HG03097 (cell line): ENCODE measurements at regions not wholly inside any gene's neighbourhood (a gene's known extent, or its start where the extent isn't known, plus 50 kb on each side); places are given as distances from the start of the nearest gene placed in this dataset.

Experiments
- ATAC-seq: cut with Tn5 transposase; IDR thresholded peaks from one replicate; pipeline ENCODE4 v1.9.1; 2021; ENCODE audit not compliant: unreplicated experiment, low FRiP score

GRCh38 chr3:178457511-178457910 is 78.7 kb upstream of the KCNMB2 start:
- ATAC-seq = no peak

DNA sequence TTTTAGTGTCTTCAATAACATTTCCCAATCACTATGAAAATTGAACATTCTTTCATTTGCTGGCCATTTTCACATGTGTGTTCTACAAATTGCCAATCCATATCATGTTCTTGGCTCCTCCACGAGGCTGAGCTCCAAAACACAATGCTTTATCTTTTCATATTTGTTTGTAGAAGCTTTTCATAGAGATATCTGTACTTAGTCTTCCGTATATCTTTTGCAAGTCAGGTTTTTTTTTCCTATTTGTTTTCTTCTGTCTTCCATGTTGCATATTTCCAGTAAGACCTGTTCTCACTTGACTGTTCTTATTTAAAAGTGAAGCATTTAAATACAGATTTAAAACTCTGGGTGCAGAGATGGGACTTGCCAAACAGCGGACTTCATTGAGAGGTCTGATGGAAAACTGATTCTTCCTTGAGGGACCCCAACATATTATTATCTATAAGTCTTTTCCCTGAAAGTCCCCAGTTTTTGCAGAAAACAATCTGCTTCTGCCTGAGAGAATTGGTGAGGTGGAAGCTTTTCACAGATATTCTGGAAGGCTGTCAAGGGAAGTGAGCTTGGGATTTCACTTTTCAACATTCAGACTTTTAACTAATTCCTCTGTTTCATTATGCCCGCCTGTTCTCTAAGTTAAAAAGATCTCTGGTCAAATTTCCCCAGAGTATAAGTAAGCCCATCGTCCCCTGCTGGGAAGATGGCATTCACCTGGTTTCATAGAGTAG is 77.8 kb upstream of the KCNMB2 start:
- ATAC-seq = no peak

DNA sequence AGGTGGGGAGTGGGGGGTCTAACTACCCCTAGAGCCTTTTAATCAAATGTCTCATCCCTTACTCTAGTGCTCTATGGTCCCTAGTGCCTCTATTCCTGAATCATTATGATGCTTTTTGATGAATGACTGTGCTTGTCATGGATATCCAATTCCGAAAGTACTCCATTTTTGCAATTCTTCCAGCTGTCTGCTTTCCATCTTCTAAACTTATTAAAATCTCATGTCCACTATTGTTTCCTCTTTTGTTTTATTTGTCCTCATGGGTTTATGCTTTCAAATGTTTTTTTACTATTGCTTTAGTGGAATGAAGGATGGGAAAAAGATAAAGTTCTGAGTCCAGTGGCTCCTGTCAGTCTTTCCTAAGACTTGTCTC is 77.2 kb upstream of the KCNMB2 start:
- no peak for ATAC-seq

GRCh38 chr3:178465260-178466180 is 70.7 kb upstream of the KCNMB2 start:
- ATAC-seq = no peak

GRCh38 chr3:178472941-178473340 is 63.3 kb upstream of the KCNMB2 start:
- ATAC-seq = no peak

DNA sequence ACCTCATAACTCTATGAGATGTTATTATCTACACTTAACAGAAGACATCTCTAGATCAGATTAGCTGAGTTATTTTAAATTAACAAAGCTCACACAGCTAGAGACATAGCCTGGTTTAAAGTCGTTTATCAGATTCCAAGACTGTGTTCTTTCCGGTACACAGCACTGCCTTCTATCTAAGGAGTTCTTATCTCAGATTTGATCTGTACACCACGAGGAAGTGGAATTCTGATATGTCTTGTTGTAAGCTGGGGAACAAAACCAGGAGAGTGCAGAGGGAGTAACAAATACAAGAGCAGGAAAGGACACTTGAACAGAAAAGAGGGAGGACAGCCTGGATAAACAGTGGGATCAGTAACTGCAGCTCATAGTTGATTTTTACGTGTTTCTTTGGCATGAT is 61.7 kb upstream of the KCNMB2 start:
- no peak for ATAC-seq

- ATAC-seq = no peak
These were observed 61.2 kb upstream of the KCNMB2 start for GRCh38 chr3:178475062-178475461.

- no peak for ATAC-seq
These were observed 59.4 kb upstream of the KCNMB2 start for GRCh38 chr3:178476886-178477285.

- no peak for ATAC-seq
These were observed 56.8 kb upstream of the KCNMB2 start for GRCh38 chr3:178479446-178479845.

DNA sequence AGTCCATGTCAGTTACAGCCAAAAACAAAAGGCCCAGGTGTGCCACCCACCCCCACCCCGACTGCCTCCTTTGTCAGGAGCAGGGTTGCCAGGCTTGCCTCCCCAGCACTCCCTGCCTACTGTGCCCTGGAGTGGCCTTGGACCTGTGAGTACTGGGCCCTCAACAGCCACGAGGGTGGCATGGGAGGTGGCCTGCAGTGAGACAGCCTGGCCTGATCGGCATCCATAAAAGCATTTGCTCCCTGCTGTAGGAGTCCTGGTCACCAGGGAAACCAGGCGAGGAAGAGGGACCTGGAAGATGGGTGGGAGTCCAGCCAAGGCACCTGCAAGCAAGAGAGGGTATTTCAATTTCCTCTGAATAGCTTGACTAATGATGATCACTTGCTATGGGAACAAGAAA is 56.4 kb upstream of the KCNMB2 start:
- no peak for ATAC-seq

DNA sequence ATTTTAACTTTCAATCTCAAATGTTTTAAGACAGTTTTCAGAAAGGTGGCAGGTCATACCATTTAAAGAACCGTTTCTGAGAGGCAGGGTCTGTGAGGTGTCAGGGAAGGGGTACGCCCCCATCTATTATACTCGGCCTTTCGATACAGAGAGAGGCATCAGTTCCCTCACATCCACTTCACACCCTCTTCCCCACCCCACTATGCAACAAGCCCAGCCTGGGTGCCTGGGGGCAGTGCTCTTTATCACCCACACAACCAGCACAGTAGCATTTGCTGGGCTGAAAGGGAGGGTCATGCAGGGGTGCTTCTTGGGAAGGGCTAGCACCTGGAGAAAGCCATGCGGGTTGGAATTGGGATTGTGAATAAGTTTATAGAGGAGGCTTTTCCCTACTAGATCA is 56.0 kb upstream of the KCNMB2 start:
- no peak for ATAC-seq

DNA sequence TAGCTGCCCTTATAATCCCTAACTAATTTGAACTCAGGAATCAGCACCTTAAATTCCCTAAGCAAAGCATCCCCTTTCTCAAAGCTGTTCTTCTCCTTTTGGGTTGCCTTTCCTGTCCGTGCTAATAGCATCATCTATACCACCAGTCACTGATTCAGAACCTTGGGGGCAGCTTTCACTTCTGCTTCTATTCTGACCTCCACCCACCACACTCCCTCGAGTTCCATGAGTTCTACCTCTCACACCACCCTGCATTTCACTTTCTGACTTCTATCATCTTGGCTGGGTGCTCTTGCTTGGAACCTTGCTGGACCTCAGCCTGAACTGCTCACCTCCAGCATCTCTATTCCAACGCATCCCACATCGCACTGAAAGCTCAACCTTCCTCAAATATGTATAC is 55.4 kb upstream of the KCNMB2 start:
- no peak for ATAC-seq

- ATAC-seq = no peak
These were observed 53.3 kb upstream of the KCNMB2 start for GRCh38 chr3:178482981-178483380.

DNA sequence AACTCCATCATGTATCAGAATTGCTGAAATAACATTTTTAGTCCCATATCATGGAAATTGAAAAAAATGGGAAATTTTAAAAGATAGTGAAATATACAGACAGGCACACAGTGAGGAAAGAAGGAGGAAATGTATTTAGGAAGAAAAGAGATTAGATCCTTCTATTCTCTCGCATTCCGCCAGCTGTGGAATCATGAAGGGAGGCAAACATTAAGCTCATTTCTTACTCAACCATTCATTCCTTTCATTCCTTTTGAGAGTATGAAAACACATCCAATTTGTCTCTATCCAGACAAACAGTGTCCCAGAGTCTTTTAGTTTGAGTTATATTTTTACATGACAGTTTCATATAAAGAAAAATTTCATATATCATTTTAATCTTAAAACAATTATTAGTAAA is 52.5 kb upstream of the KCNMB2 start:
- no peak for ATAC-seq

GRCh38 chr3:178485756-178486155 is 50.5 kb upstream of the KCNMB2 start:
- ATAC-seq = no peak
